HepG2 (cell line): ENCODE measurements at regions not wholly inside any gene's neighbourhood (a gene's known extent, or its start where the extent isn't known, plus 50 kb on each side); places are given as distances from the start of the nearest gene placed in this dataset.

Experiments used
- ATAC-seq: fragments of 200-7000 bp; cut with Tn5 transposase; 3 replicates; pipeline ENCODE4 v1.9.1; 2020; ENCODE audit warnings: mild to moderate bottlenecking, moderate library complexity
- BruUV-seq: library from RNA; stranded (reverse); fragments of 400-500 nt; replicated peaks from 2 replicates; lab custom pipeline; 2021; lab: Mats Ljungman, UMichigan
- CTCF ChIA-PET: fragments of 300-600 bp; formaldehyde crosslinking; extraction: SDS; loops from one replicate; lab custom pipeline; 2021; ENCODE audit warnings: low total read pairs, inconsistent platforms, low intra/inter-chr PET ratio; lab: Yijun Ruan, JAX
- POLR2A ChIA-PET: fragments of 350-600 bp; sonication (Branson Sonifier 250); formaldehyde crosslinking; loops from one replicate; lab custom pipeline; 2020; ENCODE audit warnings: antibody characterized with exemption, inconsistent platforms; lab: Yijun Ruan, JAX
- DNase-seq: peaks from one replicate; pipeline ENCODE4 v3.0.0-alpha.2; 2015; ENCODE audit warnings: low spot score
- FAIRE-seq: peaks from 3 replicates; lab custom pipeline; 2011; peaks lifted over from hg19 to GRCh38; lab: Jason Lieb, UNC
- H2AFZ ChIP-seq: one replicate; pipeline ENCODE4 v1.6.1; 2011; ENCODE audit warnings: low read length, inconsistent platforms
- H3K27ac ChIP-seq: fragments of 300-600 bp; 3 replicates; pipeline ENCODE4 v1.8.0; 2011; ENCODE audit warnings: mixed run types, mild to moderate bottlenecking, mixed read lengths, low read length, inconsistent platforms; ENCODE audit not compliant: insufficient read depth; ENCODE audit errors: extremely low read length
- H3K27me3 ChIP-seq, 2 experiments: fragments of 200-600 bp in 1 of 2; 2 replicates in 1 of 2; 3 replicates in 1 of 2; pipeline versions ENCODE4 v1.6.0 to v1.8.0; 2011; ENCODE audit warnings: low read length in 2 of 2, mild to moderate bottlenecking in 2 of 2, moderate library complexity in 2 of 2, inconsistent platforms in 1 of 2; ENCODE audit not compliant: insufficient read depth in 2 of 2, control insufficient read depth in 1 of 2
- H3K36me3 ChIP-seq, 2 experiments: fragments of 200-600 bp in 1 of 2; replicated peaks in 1 of 2; 2 replicates in 1 of 2; 3 replicates in 1 of 2; pipeline versions ENCODE4 v1.5.1 to v1.8.0; 2011; ENCODE audit warnings: low read length in 2 of 2, inconsistent platforms in 1 of 2; ENCODE audit not compliant: insufficient read depth in 2 of 2, control insufficient read depth in 1 of 2
- H3K4me1 ChIP-seq: 2 replicates; pipeline ENCODE4 v1.5.1; 2012; ENCODE audit warnings: low read length, inconsistent platforms; ENCODE audit not compliant: insufficient read depth
- H3K4me2 ChIP-seq: 2 replicates; pipeline ENCODE4 v1.6.0; 2011; ENCODE audit warnings: low read depth, low read length, inconsistent platforms
- H3K4me3 ChIP-seq, 3 experiments: fragments of 200-600 bp in 1 of 3; sonication (generic), shearing (Covaris generic) in 1 of 3; replicated peaks in 1 of 3; 2 replicates each; pipeline ENCODE4 v1.5.1; 2011 to 2016; ENCODE audit warnings: low read length in 3 of 3, inconsistent platforms in 2 of 3, low read depth in 2 of 3, mild to moderate bottlenecking in 2 of 3, control low read depth in 1 of 3, mixed read lengths in 1 of 3; ENCODE audit not compliant: insufficient read depth in 1 of 3
- H3K79me2 ChIP-seq: one replicate; pipeline ENCODE4 v1.6.1; 2011; ENCODE audit warnings: low read length, inconsistent platforms; ENCODE audit not compliant: insufficient read depth
- H3K9ac ChIP-seq: 2 replicates; pipeline ENCODE4 v1.6.0; 2011; ENCODE audit warnings: mild to moderate bottlenecking, low read depth, low read length, inconsistent platforms; ENCODE audit not compliant: insufficient read depth
- H3K9me3 ChIP-seq: 2 replicates; pipeline ENCODE4 v1.5.1; 2012; ENCODE audit warnings: mild to moderate bottlenecking, low read length
- H4K20me1 ChIP-seq: 2 replicates; pipeline ENCODE4 v1.6.0; 2011; ENCODE audit warnings: inconsistent platforms, mild to moderate bottlenecking, low read length, moderate library complexity; ENCODE audit not compliant: insufficient read depth
- BHLHE40 ChIP-seq: IDR thresholded peaks from 2 replicates; pipeline ENCODE4 v1.6.1; 2011; ENCODE audit warnings: low read length, improper control_type of control experiment
- ETV6 ChIP-seq: sonication (generic); formaldehyde crosslinking; conservative IDR thresholded peaks from 2 replicates; pipeline ENCODE4 v1.4.0; 2020; ENCODE audit warnings: missing genetic modification reagents
- FOXC1 ChIP-seq: sonication (generic); formaldehyde crosslinking; IDR thresholded peaks from 2 replicates; pipeline ENCODE4 v1.8.0; 2022; ENCODE audit warnings: mild to moderate bottlenecking, missing genetic modification reagents, borderline replicate concordance
- MTF1 ChIP-seq: sonication (generic); formaldehyde crosslinking; IDR thresholded peaks from 2 replicates; pipeline ENCODE4 v1.5.0; 2020; ENCODE audit warnings: missing genetic modification reagents
- MXD4 ChIP-seq: IDR thresholded peaks from 2 replicates; pipeline ENCODE4 v1.6.1; 2016; ENCODE audit warnings: mild to moderate bottlenecking, missing biosample characterization, missing genetic modification reagents
- NFKBIZ ChIP-seq: IDR thresholded peaks from 2 replicates; pipeline ENCODE4 v1.6.1; 2018; ENCODE audit warnings: missing genetic modification reagents, missing compliant biosample characterization
- NRL ChIP-seq: sonication (generic); formaldehyde crosslinking; IDR thresholded peaks from 2 replicates; pipeline ENCODE4 v1.5.0; 2020; ENCODE audit warnings: missing genetic modification reagents, mild to moderate bottlenecking, moderate library complexity, borderline replicate concordance
- SIX4 ChIP-seq: sonication (generic); formaldehyde crosslinking; IDR thresholded peaks from 2 replicates; pipeline ENCODE4 v1.4.0; 2020; ENCODE audit warnings: missing genetic modification reagents
- TRIM24 ChIP-seq: sonication (generic); formaldehyde crosslinking; IDR thresholded peaks from 2 replicates; pipeline ENCODE4 v1.8.0; 2022; ENCODE audit warnings: mild to moderate bottlenecking, missing genetic modification reagents
- ZBTB20 ChIP-seq: sonication (generic); formaldehyde crosslinking; IDR thresholded peaks from 2 replicates; pipeline ENCODE4 v1.8.1; 2023; ENCODE audit warnings: missing genetic modification reagents, low read depth, mild to moderate bottlenecking, borderline replicate concordance
- ZNF33B ChIP-seq: sonication (generic); formaldehyde crosslinking; IDR thresholded peaks from 2 replicates; pipeline ENCODE4 v1.5.1; 2020; ENCODE audit warnings: mild to moderate bottlenecking, missing genetic modification reagents
- ZNF512 ChIP-seq: sonication (generic); formaldehyde crosslinking; IDR thresholded peaks from 2 replicates; pipeline ENCODE4 v1.4.0; 2020; ENCODE audit warnings: mild to moderate bottlenecking, missing genetic modification reagents
- ZNF513 ChIP-seq: sonication (generic); formaldehyde crosslinking; conservative IDR thresholded peaks from 2 replicates; pipeline ENCODE4 v1.5.0; 2020; ENCODE audit warnings: missing genetic modification reagents
- ZNF569 ChIP-seq: sonication (generic); formaldehyde crosslinking; IDR thresholded peaks from 2 replicates; pipeline ENCODE4 v1.5.0; 2020; ENCODE audit warnings: mild to moderate bottlenecking, missing genetic modification reagents, moderate library complexity, borderline replicate concordance
- ZNF773 ChIP-seq: sonication (generic); formaldehyde crosslinking; IDR thresholded peaks from 2 replicates; pipeline ENCODE4 v1.4.0; 2020; ENCODE audit warnings: missing genetic modification reagents, borderline replicate concordance
- ZNF879 ChIP-seq: sonication (generic); formaldehyde crosslinking; IDR thresholded peaks from 2 replicates; pipeline ENCODE4 v1.8.1; 2023; ENCODE audit warnings: missing genetic modification reagents
- ZSCAN20 ChIP-seq: sonication (generic); formaldehyde crosslinking; IDR thresholded peaks from 2 replicates; pipeline ENCODE4 v1.4.0; 2020; ENCODE audit warnings: missing genetic modification reagents, mild to moderate bottlenecking, borderline replicate concordance
- WGBS: methylation state at CpG from one replicate; pipeline ENCODE4 v1.1.6; 2017; ENCODE audit warnings: low lambda C conversion rate; 5-methylcytosine and 5-hydroxymethylcytosine counted together
- in situ Hi-C: cut with HindIII; loops from 2 replicates; pipeline ENCODE4 v1.10.0; 2017; ENCODE audit warnings: low pct_unique_long_range_greater_than_20kb; ENCODE audit not compliant: extremely low pct_ligation_motif_present
- intact Hi-C: fragments of 100-400 bp; cut with micrococcal nuclease; formaldehyde crosslinking; loops from one replicate; pipeline ENCODE4 v1.10.0; 2022; ENCODE audit not compliant: unreplicated experiment
- TF ChIP-seq, protein P1 (sequence below): sonication (generic); formaldehyde crosslinking; IDR thresholded peaks from 2 replicates; pipeline ENCODE4 v1.4.0; 2020; ENCODE audit warnings: missing genetic modification reagents
- TF ChIP-seq, protein P2 (sequence below): sonication (generic); formaldehyde crosslinking; IDR thresholded peaks from 2 replicates; pipeline ENCODE4 v1.5.0; 2020; ENCODE audit warnings: missing genetic modification reagents, mild to moderate bottlenecking, borderline replicate concordance
- TF ChIP-seq, protein P3 (sequence below): sonication (generic); formaldehyde crosslinking; IDR thresholded peaks from 2 replicates; pipeline ENCODE4 v1.5.1; 2020; ENCODE audit warnings: missing genetic modification reagents, mild to moderate bottlenecking, borderline replicate concordance

DNA sequence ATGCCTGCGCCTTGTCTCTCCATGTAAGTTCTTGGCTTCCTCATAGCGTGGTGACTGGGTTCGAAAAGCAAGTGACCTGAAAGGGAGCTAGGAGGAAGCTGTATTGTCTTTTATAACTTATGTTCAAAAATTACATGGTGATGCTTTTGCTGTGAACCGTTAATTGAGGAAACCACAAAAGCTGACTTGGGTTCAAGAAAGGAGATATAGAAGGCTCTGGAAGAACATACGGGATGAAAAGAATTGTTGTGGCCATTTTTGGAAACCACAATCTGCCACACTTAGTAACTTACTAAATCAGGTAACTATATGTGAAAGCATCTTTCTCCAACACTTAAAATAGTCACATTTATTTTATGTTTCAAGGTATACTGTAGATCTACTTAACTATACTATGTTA is 177.0 kb upstream of the RBMS1 start:
- TF ChIP-seq ZBTB20 (CRISPR knock-in tag) (no peak), ZNF512 (CRISPR knock-in tag) (no peak), BHLHE40 (no peak), ETV6 (CRISPR knock-in tag) (no peak), ZNF569 (CRISPR knock-in tag) (no peak), ZNF33B (no peak), NFKBIZ (CRISPR knock-in tag) (no peak), ZNF879 (CRISPR knock-in tag) (no peak), ZNF773 (CRISPR knock-in tag) (no peak), MXD4 (CRISPR knock-in tag) (no peak), NRL (no peak), ZSCAN20 (CRISPR knock-in tag) (no peak), ZNF513 (no peak), FOXC1 (CRISPR knock-in tag) (no peak), SIX4 (CRISPR knock-in tag) (no peak), TRIM24 (no peak), MTF1 (CRISPR knock-in tag) (no peak)
- TF ChIP-seq, protein P1, sequence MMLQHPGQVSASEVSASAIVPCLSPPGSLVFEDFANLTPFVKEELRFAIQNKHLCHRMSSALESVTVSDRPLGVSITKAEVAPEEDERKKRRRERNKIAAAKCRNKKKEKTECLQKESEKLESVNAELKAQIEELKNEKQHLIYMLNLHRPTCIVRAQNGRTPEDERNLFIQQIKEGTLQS (CRISPR knock-in tag): no peak
- TF ChIP-seq, protein P2, sequence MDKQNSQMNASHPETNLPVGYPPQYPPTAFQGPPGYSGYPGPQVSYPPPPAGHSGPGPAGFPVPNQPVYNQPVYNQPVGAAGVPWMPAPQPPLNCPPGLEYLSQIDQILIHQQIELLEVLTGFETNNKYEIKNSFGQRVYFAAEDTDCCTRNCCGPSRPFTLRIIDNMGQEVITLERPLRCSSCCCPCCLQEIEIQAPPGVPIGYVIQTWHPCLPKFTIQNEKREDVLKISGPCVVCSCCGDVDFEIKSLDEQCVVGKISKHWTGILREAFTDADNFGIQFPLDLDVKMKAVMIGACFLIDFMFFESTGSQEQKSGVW: no peak
- TF ChIP-seq, protein P3, sequence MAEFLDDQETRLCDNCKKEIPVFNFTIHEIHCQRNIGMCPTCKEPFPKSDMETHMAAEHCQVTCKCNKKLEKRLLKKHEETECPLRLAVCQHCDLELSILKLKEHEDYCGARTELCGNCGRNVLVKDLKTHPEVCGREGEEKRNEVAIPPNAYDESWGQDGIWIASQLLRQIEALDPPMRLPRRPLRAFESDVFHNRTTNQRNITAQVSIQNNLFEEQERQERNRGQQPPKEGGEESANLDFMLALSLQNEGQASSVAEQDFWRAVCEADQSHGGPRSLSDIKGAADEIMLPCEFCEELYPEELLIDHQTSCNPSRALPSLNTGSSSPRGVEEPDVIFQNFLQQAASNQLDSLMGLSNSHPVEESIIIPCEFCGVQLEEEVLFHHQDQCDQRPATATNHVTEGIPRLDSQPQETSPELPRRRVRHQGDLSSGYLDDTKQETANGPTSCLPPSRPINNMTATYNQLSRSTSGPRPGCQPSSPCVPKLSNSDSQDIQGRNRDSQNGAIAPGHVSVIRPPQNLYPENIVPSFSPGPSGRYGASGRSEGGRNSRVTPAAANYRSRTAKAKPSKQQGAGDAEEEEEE: no peak
- Histone ChIP-seq H3K79me2 (no peaks in the 10 kb centered on the region), H3K4me3 (no peak overlapping the region), H3K4me2 (no peak overlapping the region), H3K27me3 (no peaks in the 10 kb centered on the region; a peak in 1 of 5 replicates), H3K9me3 (no peaks in the 10 kb centered on the region), H3K9ac (no peak overlapping the region), H3K27ac (no peak overlapping the region), H3K4me1 (no peaks in the 10 kb centered on the region), H2AFZ (no peak overlapping the region), H3K36me3 (no peaks in the 10 kb centered on the region), H4K20me1 (no peaks in the 10 kb centered on the region)
- 44% methylated on average over 5 of the region's 5 CpGs for WGBS
- intact Hi-C loops (no loop called here), in situ Hi-C loops (no loop called here)
- DNase-seq: no peak
- no TSS peak for BruUV-seq
- ChIA-PET CTCF (no interaction called here), POLR2A (no interaction called here)
- FAIRE-seq: no peak
- ATAC-seq: no peak
